ENCODE measurements at regions not wholly inside any gene's neighbourhood (a gene's known extent, or its start where the extent isn't known, plus 50 kb on each side); places are given as distances from the start of the nearest gene placed in this dataset.

DNA sequence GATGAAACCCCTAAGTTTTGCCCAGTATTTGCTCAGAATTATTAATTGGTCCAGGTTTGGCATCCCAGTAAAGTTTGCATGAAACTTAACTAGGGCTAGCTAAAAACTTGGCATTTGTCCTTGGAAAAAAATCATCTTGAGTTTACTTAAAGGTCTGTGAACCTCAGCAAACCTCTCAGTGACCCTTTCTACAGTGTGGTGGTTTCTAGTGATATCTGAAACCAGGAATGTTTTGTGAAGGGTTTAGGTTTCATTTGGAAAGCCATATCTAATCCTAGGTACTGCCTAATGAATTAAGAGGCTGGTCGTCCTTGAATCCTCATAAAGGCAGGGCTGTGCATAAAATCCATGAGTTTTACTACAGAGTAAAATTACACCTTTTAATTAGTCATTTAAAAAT lies 218.5 kb upstream of the ANKRD50 start:
- TF ChIP-seq EZH2 (IDR thresholded peaks at IDR 0.05; ENCODE audit: low read length, missing control alignments) = no peak
- TF ChIP-seq, protein P1, sequence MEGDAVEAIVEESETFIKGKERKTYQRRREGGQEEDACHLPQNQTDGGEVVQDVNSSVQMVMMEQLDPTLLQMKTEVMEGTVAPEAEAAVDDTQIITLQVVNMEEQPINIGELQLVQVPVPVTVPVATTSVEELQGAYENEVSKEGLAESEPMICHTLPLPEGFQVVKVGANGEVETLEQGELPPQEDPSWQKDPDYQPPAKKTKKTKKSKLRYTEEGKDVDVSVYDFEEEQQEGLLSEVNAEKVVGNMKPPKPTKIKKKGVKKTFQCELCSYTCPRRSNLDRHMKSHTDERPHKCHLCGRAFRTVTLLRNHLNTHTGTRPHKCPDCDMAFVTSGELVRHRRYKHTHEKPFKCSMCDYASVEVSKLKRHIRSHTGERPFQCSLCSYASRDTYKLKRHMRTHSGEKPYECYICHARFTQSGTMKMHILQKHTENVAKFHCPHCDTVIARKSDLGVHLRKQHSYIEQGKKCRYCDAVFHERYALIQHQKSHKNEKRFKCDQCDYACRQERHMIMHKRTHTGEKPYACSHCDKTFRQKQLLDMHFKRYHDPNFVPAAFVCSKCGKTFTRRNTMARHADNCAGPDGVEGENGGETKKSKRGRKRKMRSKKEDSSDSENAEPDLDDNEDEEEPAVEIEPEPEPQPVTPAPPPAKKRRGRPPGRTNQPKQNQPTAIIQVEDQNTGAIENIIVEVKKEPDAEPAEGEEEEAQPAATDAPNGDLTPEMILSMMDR (conservative IDR thresholded peaks at IDR 0.05 in 1 of 2, IDR thresholded peaks at IDR 0.05 in 1 of 2; ENCODE audit: low read depth in 1 of 2, low read length in 2 of 2) = no peak

Measured in fibroblast of lung (primary cell).